Liver (tissue), 3 donors: ENCODE measurements at regions not wholly inside any gene's neighbourhood (a gene's known extent, or its start where the extent isn't known, plus 50 kb on each side); places are given as distances from the start of the nearest gene placed in this dataset.
"Not testable (repeated sequence)": the region's sequence is repeated elsewhere in the genome, so short reads cannot be mapped to it uniquely, and the experiment has no call there.

Experiments
- ATF3 ChIP-seq: IDR thresholded peaks from 2 replicates; pipeline ENCODE4 v1.6.1; 2016; ENCODE audit warnings: antibody characterized with exemption
- CTCF ChIP-seq: fragments of 150-350 bp; IDR thresholded peaks from 2 replicates; pipeline ENCODE4 v1.5.1; 2017; ENCODE audit warnings: improper control_type of control experiment, low read depth, low read length; ENCODE audit not compliant: missing input control
- MAX ChIP-seq: IDR thresholded peaks from 2 replicates; pipeline ENCODE4 v1.6.1; 2016; ENCODE audit warnings: antibody characterized with exemption
- RAD21 ChIP-seq, 2 donors: IDR thresholded peaks; 2 replicates each; pipeline ENCODE4 v1.6.1; 2016; ENCODE audit warnings: antibody characterized with exemption in 2 of 2, mild to moderate bottlenecking in 2 of 2
- REST ChIP-seq: IDR thresholded peaks from 2 replicates; pipeline ENCODE4 v1.6.1; 2016; ENCODE audit warnings: antibody characterized with exemption, mild to moderate bottlenecking
- RXRA ChIP-seq, 2 donors: IDR thresholded peaks; 2 replicates each; pipeline ENCODE4 v1.6.1; 2017 to 2018; ENCODE audit warnings: antibody characterized with exemption in 2 of 2, mild to moderate bottlenecking in 1 of 2
- SP1 ChIP-seq: IDR thresholded peaks from 2 replicates; pipeline ENCODE4 v1.6.1; 2018; ENCODE audit warnings: antibody characterized with exemption, mild to moderate bottlenecking
- TAF1 ChIP-seq: conservative IDR thresholded peaks from 2 replicates; pipeline ENCODE4 v1.6.1; 2016; ENCODE audit warnings: antibody characterized with exemption, mild to moderate bottlenecking
- donor health status: healthy.
- donor health status: healthy.

GRCh38 chr2:91851689-91852420 is 3019.4 kb upstream of the TEKT4 start:
- not testable (repeated sequence) for TF ChIP-seq SP1; CTCF; RXRA (IDR thresholded peaks at IDR 0.05); REST; MAX; RAD21 (IDR thresholded peaks at IDR 0.05); ATF3; TAF1
